GM23338 (cell line): ENCODE measurements at regions not wholly inside any gene's neighbourhood (a gene's known extent, or its start where the extent isn't known, plus 50 kb on each side); places are given as distances from the start of the nearest gene placed in this dataset.

Experiments used
- ATAC-seq: fragments of 200-7000 bp; cut with Tn5 transposase; 3 replicates; pipeline ENCODE4 v1.9.1; 2020
- DNase-seq: peaks from one replicate; pipeline ENCODE4 v3.0.0-alpha.2; 2015; ENCODE audit warnings: low spot score
- H2AFZ ChIP-seq: fragments of 200-600 bp; sonication (generic); 2 replicates; pipeline ENCODE4 v1.8.0; 2016; ENCODE audit warnings: antibody characterized with exemption, mild to moderate bottlenecking, moderate library complexity
- H3F3A ChIP-seq: fragments of 200-600 bp; sonication (generic); replicated peaks from 2 replicates; pipeline ENCODE4 v1.8.0; 2017; ENCODE audit warnings: antibody characterized with exemption, mixed run types, low read depth
- H3K27ac ChIP-seq: fragments of 200-600 bp; sonication (generic); 2 replicates; pipeline ENCODE4 v1.6.1; 2016; ENCODE audit warnings: low read depth
- H3K27me3 ChIP-seq: fragments of 200-600 bp; sonication (generic); 2 replicates; pipeline ENCODE4 v1.8.0; 2016; ENCODE audit warnings: mild to moderate bottlenecking, mixed run types, moderate library complexity; ENCODE audit not compliant: insufficient read depth
- H3K36me3 ChIP-seq: fragments of 200-600 bp; sonication (generic); 2 replicates; pipeline ENCODE4 v1.8.0; 2016; ENCODE audit warnings: mild to moderate bottlenecking; ENCODE audit not compliant: insufficient read depth
- H3K4me1 ChIP-seq: fragments of 200-600 bp; sonication (generic); 2 replicates; pipeline ENCODE4 v1.8.0; 2016; ENCODE audit warnings: mild to moderate bottlenecking, moderate library complexity; ENCODE audit not compliant: insufficient read depth
- H3K4me2 ChIP-seq: fragments of 200-600 bp; sonication (generic); 2 replicates; pipeline ENCODE4 v1.7.1; 2017; ENCODE audit warnings: mixed run types
- H3K4me3 ChIP-seq: fragments of 200-600 bp; sonication (generic); 2 replicates; pipeline ENCODE4 v1.6.1; 2016; ENCODE audit warnings: mixed run types
- H3K79me2 ChIP-seq: fragments of 200-600 bp; sonication (generic); replicated peaks from 2 replicates; pipeline ENCODE4 v1.8.0; 2017; ENCODE audit warnings: mild to moderate bottlenecking; ENCODE audit not compliant: insufficient read depth
- H3K9me2 ChIP-seq: fragments of 200-600 bp; sonication (generic); 2 replicates; pipeline ENCODE4 v1.8.0; 2017; ENCODE audit not compliant: insufficient read depth
- H4K20me1 ChIP-seq: fragments of 200-600 bp; sonication (generic); replicated peaks from 2 replicates; pipeline ENCODE4 v1.8.0; 2017; ENCODE audit warnings: mild to moderate bottlenecking; ENCODE audit not compliant: insufficient read depth
- H3K27ac Mint-ChIP-seq: 2 replicates; pipeline ENCODE4 v1.8.0; 2020; ENCODE audit warnings: inconsistent platforms, mild to moderate bottlenecking, moderate library complexity, mixed read lengths
- H3K27me3 Mint-ChIP-seq: 3 replicates; pipeline ENCODE4 v1.8.0; 2022; ENCODE audit warnings: low read depth, mild to moderate bottlenecking, moderate library complexity, mixed read lengths, inconsistent platforms; ENCODE audit not compliant: insufficient read depth, poor library complexity
- H3K36me3 Mint-ChIP-seq: 3 replicates; pipeline ENCODE4 v1.8.0; 2021; ENCODE audit warnings: low read depth, mild to moderate bottlenecking, inconsistent platforms, moderate library complexity, mixed read lengths
- H3K4me1 Mint-ChIP-seq: 3 replicates; pipeline ENCODE4 v1.8.0; 2020; ENCODE audit warnings: mild to moderate bottlenecking, inconsistent platforms, mixed read lengths
- H3K4me3 Mint-ChIP-seq: 3 replicates; pipeline ENCODE4 v1.8.0; 2021; ENCODE audit warnings: moderate library complexity, mild to moderate bottlenecking, inconsistent platforms, mixed read lengths
- H3K9me3 Mint-ChIP-seq: 3 replicates; pipeline ENCODE4 v1.8.0; 2020; ENCODE audit warnings: moderate library complexity, mild to moderate bottlenecking, inconsistent platforms, mixed read lengths
- CREB1 ChIP-seq: fragments of 250-450 bp; sonication (Bioruptor Pico); IDR thresholded peaks from 2 replicates; pipeline ENCODE4 v1.5.0; 2020; ENCODE audit warnings: low read depth, mild to moderate bottlenecking, moderate library complexity
- EZH2 ChIP-seq: fragments of 200-600 bp; sonication (generic); IDR thresholded peaks from one replicate; pipeline ENCODE4 v1.8.0; 2017; ENCODE audit warnings: antibody characterized with exemption, mild to moderate bottlenecking, low read depth; ENCODE audit not compliant: unreplicated experiment
- EZH2phosphoT487 ChIP-seq: fragments of 200-600 bp; sonication (generic); IDR thresholded peaks from one replicate; pipeline ENCODE4 v1.8.1; 2018; ENCODE audit warnings: antibody characterized with exemption; ENCODE audit not compliant: unreplicated experiment
- JUNB ChIP-seq: IDR thresholded peaks from one replicate; pipeline ENCODE4 v1.6.1; 2016; ENCODE audit warnings: antibody characterized with exemption; ENCODE audit not compliant: unreplicated experiment
- NANOG ChIP-seq: IDR thresholded peaks from 2 replicates; pipeline ENCODE4 v1.6.1; 2016; ENCODE audit warnings: antibody characterized with exemption, borderline replicate concordance
- POLR2AphosphoS5 ChIP-seq: IDR thresholded peaks from 2 replicates; pipeline ENCODE4 v1.6.1; 2016; ENCODE audit warnings: antibody characterized with exemption, low read depth
- STAT1 ChIP-seq: IDR thresholded peaks from one replicate; pipeline ENCODE4 v1.6.1; 2016; ENCODE audit warnings: antibody characterized with exemption; ENCODE audit not compliant: unreplicated experiment
- ZNF114 ChIP-seq: fragments of 250-450 bp; sonication (Bioruptor Pico); IDR thresholded peaks from 2 replicates; pipeline ENCODE4 v1.5.0; 2020; ENCODE audit warnings: mild to moderate bottlenecking, moderate library complexity
- ZNF331 ChIP-seq: fragments of 250-450 bp; sonication (Bioruptor Pico); IDR thresholded peaks from 2 replicates; pipeline ENCODE4 v1.5.0; 2020; ENCODE audit warnings: low read depth, mild to moderate bottlenecking, moderate library complexity
- TF ChIP-seq, protein P1 (sequence below): fragments of 250-450 bp; sonication (Bioruptor Pico); IDR thresholded peaks from 2 replicates; pipeline ENCODE4 v1.5.0; 2020; ENCODE audit warnings: mild to moderate bottlenecking, moderate library complexity
- TF ChIP-seq, protein P2 (sequence below): IDR thresholded peaks from 2 replicates; pipeline ENCODE4 v1.6.1; 2016; ENCODE audit warnings: antibody characterized with exemption
- TF ChIP-seq, protein P3 (sequence below): IDR thresholded peaks from one replicate; pipeline ENCODE4 v1.6.1; 2018; ENCODE audit warnings: antibody characterized with exemption; ENCODE audit not compliant: unreplicated experiment
- TF ChIP-seq, protein P4 (sequence below), 2 experiments: fragments of 200-600 bp in 1 of 2; sonication (generic) in 1 of 2; conservative IDR thresholded peaks; 2 replicates each; pipeline versions ENCODE4 v1.5.1 to v1.6.1; 2016 to 2017; ENCODE audit warnings: antibody characterized with exemption in 2 of 2, low read depth in 2 of 2, mild to moderate bottlenecking in 2 of 2, moderate library complexity in 1 of 2

DNA sequence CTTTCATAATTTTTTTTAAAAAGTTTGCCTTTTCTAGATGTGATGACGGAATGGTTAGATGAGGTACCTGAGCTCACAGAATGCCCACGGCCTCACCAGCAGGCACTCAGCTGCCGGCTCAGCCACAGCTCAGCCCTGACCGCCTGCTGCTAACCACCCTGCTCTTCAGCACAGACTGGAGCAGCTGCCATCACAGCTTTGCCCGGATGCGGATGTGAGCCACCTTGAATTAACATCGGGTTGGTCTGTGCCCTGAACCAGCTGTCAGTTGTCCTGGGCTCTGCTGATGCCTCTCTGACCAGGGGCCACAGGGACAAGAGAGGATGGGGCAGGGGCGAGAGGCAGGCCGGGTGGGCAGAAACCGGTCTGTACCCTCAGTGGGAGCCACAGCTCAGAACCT, 93.3 kb downstream of the HMX1 start:
- DNase-seq (no peak), ATAC-seq (no peak)
- H3K4me1 ChIP-seq, result no peaks in the 10 kb centered on the region

More for the DNA sequence above, 93.3 kb downstream of the HMX1 start:
- no peaks in the 10 kb centered on the region for H3K36me3 Mint-ChIP-seq
- no peaks in the 10 kb centered on the region for H3K4me1 Mint-ChIP-seq
- H3K4me3 Mint-ChIP-seq, result no peak overlapping the region
- Histone ChIP-seq H3K79me2 (no peaks in the 10 kb centered on the region), H3K27me3 (no peaks in the 10 kb centered on the region), H3F3A (no peaks in the 10 kb centered on the region), H3K4me2 (no peak overlapping the region), H3K36me3 (no peaks in the 10 kb centered on the region), H2AFZ (no peak overlapping the region), H3K27ac (no peak overlapping the region), H4K20me1 (no peaks in the 10 kb centered on the region), H3K4me3 (no peak overlapping the region), H3K9me2 (no peaks in the 10 kb centered on the region)
- H3K27me3 Mint-ChIP-seq, result peaks cover 2% of the 10 kb centered on the region
- H3K27ac Mint-ChIP-seq, result no peak overlapping the region
- TF ChIP-seq, protein P1, sequence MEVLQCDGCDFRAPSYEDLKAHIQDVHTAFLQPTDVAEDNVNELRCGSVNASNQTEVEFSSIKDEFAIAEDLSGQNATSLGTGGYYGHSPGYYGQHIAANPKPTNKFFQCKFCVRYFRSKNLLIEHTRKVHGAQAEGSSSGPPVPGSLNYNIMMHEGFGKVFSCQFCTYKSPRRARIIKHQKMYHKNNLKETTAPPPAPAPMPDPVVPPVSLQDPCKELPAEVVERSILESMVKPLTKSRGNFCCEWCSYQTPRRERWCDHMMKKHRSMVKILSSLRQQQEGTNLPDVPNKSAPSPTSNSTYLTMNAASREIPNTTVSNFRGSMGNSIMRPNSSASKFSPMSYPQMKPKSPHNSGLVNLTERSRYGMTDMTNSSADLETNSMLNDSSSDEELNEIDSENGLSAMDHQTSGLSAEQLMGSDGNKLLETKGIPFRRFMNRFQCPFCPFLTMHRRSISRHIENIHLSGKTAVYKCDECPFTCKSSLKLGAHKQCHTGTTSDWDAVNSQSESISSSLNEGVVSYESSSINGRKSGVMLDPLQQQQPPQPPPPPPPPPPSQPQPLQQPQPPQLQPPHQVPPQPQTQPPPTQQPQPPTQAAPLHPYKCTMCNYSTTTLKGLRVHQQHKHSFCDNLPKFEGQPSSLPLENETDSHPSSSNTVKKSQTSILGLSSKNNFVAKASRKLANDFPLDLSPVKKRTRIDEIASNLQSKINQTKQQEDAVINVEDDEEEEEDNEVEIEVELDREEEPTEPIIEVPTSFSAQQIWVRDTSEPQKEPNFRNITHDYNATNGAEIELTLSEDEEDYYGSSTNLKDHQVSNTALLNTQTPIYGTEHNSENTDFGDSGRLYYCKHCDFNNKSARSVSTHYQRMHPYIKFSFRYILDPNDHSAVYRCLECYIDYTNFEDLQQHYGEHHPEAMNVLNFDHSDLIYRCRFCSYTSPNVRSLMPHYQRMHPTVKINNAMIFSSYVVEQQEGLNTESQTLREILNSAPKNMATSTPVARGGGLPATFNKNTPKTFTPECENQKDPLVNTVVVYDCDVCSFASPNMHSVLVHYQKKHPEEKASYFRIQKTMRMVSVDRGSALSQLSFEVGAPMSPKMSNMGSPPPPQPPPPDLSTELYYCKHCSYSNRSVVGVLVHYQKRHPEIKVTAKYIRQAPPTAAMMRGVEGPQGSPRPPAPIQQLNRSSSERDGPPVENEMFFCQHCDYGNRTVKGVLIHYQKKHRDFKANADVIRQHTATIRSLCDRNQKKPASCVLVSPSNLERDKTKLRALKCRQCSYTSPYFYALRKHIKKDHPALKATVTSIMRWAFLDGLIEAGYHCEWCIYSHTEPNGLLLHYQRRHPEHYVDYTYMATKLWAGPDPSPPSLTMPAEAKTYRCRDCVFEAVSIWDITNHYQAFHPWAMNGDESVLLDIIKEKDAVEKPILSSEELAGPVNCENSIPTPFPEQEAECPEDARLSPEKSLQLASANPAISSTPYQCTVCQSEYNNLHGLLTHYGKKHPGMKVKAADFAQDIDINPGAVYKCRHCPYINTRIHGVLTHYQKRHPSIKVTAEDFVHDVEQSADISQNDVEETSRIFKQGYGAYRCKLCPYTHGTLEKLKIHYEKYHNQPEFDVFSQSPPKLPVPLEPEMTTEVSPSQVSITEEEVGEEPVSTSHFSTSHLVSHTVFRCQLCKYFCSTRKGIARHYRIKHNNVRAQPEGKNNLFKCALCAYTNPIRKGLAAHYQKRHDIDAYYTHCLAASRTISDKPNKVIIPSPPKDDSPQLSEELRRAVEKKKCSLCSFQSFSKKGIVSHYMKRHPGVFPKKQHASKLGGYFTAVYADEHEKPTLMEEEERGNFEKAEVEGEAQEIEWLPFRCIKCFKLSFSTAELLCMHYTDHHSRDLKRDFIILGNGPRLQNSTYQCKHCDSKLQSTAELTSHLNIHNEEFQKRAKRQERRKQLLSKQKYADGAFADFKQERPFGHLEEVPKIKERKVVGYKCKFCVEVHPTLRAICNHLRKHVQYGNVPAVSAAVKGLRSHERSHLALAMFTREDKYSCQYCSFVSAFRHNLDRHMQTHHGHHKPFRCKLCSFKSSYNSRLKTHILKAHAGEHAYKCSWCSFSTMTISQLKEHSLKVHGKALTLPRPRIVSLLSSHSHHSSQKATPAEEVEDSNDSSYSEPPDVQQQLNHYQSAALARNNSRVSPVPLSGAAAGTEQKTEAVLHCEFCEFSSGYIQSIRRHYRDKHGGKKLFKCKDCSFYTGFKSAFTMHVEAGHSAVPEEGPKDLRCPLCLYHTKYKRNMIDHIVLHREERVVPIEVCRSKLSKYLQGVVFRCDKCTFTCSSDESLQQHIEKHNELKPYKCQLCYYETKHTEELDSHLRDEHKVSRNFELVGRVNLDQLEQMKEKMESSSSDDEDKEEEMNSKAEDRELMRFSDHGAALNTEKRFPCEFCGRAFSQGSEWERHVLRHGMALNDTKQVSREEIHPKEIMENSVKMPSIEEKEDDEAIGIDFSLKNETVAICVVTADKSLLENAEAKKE (CRISPR knock-in tag), result no peak
- TF ChIP-seq JUNB, result no peak
- no peak for TF ChIP-seq EZH2phosphoT487
- no peak for TF ChIP-seq POLR2AphosphoS5
- TF ChIP-seq, protein P2, sequence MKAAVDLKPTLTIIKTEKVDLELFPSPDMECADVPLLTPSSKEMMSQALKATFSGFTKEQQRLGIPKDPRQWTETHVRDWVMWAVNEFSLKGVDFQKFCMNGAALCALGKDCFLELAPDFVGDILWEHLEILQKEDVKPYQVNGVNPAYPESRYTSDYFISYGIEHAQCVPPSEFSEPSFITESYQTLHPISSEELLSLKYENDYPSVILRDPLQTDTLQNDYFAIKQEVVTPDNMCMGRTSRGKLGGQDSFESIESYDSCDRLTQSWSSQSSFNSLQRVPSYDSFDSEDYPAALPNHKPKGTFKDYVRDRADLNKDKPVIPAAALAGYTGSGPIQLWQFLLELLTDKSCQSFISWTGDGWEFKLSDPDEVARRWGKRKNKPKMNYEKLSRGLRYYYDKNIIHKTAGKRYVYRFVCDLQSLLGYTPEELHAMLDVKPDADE, result no peak
- TF ChIP-seq NANOG, result no peak
- TF ChIP-seq, protein P3, sequence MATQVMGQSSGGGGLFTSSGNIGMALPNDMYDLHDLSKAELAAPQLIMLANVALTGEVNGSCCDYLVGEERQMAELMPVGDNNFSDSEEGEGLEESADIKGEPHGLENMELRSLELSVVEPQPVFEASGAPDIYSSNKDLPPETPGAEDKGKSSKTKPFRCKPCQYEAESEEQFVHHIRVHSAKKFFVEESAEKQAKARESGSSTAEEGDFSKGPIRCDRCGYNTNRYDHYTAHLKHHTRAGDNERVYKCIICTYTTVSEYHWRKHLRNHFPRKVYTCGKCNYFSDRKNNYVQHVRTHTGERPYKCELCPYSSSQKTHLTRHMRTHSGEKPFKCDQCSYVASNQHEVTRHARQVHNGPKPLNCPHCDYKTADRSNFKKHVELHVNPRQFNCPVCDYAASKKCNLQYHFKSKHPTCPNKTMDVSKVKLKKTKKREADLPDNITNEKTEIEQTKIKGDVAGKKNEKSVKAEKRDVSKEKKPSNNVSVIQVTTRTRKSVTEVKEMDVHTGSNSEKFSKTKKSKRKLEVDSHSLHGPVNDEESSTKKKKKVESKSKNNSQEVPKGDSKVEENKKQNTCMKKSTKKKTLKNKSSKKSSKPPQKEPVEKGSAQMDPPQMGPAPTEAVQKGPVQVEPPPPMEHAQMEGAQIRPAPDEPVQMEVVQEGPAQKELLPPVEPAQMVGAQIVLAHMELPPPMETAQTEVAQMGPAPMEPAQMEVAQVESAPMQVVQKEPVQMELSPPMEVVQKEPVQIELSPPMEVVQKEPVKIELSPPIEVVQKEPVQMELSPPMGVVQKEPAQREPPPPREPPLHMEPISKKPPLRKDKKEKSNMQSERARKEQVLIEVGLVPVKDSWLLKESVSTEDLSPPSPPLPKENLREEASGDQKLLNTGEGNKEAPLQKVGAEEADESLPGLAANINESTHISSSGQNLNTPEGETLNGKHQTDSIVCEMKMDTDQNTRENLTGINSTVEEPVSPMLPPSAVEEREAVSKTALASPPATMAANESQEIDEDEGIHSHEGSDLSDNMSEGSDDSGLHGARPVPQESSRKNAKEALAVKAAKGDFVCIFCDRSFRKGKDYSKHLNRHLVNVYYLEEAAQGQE, result no peak
- no peak for TF ChIP-seq ZNF114 (CRISPR knock-in tag)
- TF ChIP-seq, protein P4, sequence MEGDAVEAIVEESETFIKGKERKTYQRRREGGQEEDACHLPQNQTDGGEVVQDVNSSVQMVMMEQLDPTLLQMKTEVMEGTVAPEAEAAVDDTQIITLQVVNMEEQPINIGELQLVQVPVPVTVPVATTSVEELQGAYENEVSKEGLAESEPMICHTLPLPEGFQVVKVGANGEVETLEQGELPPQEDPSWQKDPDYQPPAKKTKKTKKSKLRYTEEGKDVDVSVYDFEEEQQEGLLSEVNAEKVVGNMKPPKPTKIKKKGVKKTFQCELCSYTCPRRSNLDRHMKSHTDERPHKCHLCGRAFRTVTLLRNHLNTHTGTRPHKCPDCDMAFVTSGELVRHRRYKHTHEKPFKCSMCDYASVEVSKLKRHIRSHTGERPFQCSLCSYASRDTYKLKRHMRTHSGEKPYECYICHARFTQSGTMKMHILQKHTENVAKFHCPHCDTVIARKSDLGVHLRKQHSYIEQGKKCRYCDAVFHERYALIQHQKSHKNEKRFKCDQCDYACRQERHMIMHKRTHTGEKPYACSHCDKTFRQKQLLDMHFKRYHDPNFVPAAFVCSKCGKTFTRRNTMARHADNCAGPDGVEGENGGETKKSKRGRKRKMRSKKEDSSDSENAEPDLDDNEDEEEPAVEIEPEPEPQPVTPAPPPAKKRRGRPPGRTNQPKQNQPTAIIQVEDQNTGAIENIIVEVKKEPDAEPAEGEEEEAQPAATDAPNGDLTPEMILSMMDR (conservative IDR thresholded peaks at IDR 0.05; ENCODE audit: low read depth in 2 of 2), result no peak
- TF ChIP-seq CREB1 (CRISPR knock-in tag), result no peak
- no peak for TF ChIP-seq EZH2
- TF ChIP-seq ZNF331 (CRISPR knock-in tag), result no peak
- no peak for TF ChIP-seq STAT1
- H3K9me3 Mint-ChIP-seq, result no peaks in the 10 kb centered on the region
